Left forelimb (tissue), 1 donor: ENCODE measurements at regions not wholly inside any gene's neighbourhood (a gene's known extent, or its start where the extent isn't known, plus 50 kb on each side); places are given as distances from the start of the nearest gene placed in this dataset.

ENCODE experiments used
- DNase-seq: peaks from one replicate; pipeline ENCODE4 v3.0.0-alpha.2; 2018; ENCODE audit warnings: low spot score

GRCh38 chr12:111222027-111222414 is 146.9 kb downstream of the PHETA1 start:
- DNase-seq = no peak

GRCh38 chr12:111221062-111222026 is 147.6 kb downstream of the PHETA1 start:
- DNase-seq = no peak

- no peak for DNase-seq
Observed at GRCh38 chr12:111220363-111220762, 148.5 kb downstream of the PHETA1 start.

DNA sequence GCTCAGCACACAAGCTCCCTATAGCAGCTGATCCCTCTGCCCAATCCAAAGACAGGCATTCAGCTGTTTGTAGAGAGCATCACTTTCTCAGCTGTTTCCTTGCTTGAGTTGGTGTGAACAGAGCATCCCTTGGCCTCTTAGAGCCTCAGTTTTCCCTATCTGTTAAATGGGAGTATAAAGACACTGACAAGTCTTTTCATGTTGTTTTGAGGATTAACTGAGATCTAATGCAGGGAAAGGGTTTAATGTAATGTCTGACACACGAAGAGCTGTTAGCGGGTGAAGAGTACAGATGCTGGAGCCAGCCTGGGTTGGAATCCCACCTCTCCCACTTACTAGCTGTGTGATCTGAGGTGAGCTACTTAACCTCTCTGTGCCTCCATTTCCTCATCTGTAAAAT is 149.5 kb downstream of the PHETA1 start:
- DNase-seq = no peak

GRCh38 chr12:111218499-111218898 is 150.4 kb downstream of the PHETA1 start:
- DNase-seq = no peak

DNA sequence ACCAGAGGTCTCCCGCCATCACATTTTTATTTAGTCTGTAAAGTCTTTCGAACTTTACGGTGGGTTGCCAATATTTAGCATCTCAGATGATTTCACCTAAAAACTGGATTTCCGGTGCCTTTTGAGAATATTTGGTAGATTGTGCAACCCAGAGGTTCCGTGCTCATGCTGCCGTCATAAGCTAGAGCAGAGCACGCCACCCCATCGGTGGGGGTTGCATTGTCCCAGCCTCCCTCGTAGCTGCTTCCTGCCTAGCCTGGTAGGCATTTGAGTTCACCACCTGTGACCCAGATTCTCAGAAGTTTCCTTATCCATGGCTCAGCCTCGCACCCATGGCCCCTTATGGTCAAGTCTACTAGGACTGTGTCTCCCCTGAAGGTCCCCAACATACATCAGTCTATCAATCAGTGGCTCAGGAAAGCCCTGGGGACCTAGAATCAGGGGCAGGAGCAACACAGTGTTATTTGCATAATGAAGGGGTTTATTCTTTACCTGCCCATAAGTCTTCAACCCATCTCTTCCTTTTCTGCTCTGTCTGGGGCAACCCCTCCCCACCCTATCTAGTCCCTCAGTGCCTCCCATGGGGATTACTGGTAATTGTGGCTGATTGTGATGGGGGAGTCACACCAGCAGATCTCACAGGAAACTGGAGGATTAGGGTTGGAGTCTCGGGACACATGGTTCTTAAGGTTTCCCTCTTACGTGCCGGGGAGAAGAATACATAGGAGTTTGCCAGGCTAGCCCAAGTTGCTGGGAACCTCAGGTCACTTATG is 152.3 kb downstream of the PHETA1 start:
- no peak for DNase-seq

DNA sequence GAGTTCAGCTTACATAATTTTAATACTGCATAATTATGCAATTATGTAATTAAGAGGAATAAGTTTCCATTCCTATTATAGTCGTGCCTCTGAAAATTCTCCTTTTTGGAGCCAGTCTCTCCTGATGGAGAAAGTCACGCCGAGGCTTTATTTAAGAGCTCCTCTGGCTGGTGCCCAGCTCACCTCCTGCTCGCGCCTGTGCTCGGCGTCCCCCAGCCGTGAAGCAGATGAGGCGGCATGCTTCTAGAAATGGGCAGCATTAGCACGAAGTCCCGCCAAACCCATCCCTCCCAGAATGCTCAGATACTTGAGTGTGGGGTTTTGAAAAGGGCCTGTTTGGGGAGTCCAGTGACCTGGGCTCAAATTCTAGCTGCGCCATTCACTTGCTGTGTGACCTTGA is 153.0 kb downstream of the PHETA1 start:
- no peak for DNase-seq

GRCh38 chr12:111214401-111214800 is 154.5 kb downstream of the PHETA1 start:
- no peak for DNase-seq

- DNase-seq = no peak
Observed at GRCh38 chr12:111213561-111213960, 155.3 kb downstream of the PHETA1 start.

DNA sequence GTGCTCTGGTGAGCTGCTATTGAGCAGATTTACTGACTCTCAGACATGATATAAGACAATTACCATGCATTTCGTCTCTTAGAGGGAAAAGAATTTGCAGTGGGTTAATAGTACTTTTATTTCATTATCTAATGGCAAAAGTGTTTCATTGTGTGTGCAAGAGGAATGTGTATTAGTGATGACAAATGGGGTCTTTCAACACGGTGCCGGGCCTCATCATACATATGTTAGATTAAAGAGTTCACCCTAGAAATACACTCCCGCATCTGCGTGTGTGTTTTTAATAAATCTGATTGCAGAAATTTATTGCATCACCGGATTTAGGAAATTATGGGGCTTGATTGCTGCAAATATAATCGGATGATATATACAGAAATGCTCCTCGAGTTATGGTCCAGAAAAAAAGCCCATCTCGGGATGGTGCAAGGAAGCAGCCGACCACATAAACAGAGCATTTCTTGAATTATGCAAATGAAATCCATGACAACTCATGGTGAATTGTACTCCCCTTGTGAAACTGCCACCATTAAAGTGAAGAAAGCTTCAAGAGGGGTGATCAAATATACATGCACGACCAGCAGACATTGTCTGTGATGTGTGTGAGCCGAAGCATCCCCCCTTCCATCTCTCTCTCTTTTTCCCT is 156.0 kb downstream of the PHETA1 start:
- DNase-seq = no peak

DNA sequence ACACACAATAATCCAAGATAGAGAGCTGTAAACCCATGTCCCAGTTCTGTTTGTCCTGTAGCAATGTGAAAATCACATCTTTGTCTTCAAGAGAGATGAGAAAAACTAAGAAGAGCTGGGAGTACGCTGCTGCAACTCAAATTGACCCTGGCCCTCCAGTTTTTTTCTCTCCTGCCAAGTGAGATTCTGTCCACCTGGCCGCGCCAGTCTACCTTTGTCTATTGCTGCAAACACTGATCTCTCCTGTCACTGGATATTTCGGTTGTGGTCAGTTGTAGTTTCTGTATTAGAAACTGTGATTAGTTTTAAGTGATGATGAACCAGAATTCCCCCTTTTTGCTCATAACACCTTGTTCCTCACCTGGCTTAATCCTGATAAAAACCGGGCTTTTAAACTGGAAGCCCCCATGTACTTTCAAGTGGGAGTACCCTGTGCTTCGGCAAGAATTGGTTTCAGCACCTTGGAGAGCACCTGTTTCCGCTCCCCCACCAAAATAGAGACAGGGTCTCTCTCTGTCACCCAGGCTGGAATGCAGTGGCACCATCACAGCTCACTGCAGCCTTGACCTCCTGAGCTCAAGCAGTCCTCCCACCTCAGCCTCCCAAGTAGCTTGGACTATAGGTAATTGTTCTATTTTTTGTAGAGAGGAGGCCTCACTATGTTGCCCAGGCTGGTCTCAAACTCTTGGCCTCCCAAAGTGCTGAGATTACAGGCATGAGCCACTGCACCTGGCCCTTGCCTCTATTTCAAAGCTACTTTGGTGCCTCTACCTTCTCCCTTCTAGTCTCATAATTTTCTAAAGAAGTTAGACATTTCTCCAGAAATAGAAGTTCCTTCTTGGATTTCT is 156.8 kb downstream of the PHETA1 start:
- no peak for DNase-seq

GRCh38 chr12:111209811-111210210 is 159.1 kb downstream of the PHETA1 start:
- DNase-seq = no peak

- no peak for DNase-seq
Observed at GRCh38 chr12:111207761-111208160, 161.1 kb downstream of the PHETA1 start.

- no peak for DNase-seq
Observed at GRCh38 chr12:111204788-111205241, 164.1 kb downstream of the PHETA1 start.

- no peak for DNase-seq
Observed at GRCh38 chr12:111203969-111204368, 164.9 kb downstream of the PHETA1 start.

- no peak for DNase-seq
Observed at GRCh38 chr12:111203446-111203845, 165.4 kb downstream of the PHETA1 start.

DNA sequence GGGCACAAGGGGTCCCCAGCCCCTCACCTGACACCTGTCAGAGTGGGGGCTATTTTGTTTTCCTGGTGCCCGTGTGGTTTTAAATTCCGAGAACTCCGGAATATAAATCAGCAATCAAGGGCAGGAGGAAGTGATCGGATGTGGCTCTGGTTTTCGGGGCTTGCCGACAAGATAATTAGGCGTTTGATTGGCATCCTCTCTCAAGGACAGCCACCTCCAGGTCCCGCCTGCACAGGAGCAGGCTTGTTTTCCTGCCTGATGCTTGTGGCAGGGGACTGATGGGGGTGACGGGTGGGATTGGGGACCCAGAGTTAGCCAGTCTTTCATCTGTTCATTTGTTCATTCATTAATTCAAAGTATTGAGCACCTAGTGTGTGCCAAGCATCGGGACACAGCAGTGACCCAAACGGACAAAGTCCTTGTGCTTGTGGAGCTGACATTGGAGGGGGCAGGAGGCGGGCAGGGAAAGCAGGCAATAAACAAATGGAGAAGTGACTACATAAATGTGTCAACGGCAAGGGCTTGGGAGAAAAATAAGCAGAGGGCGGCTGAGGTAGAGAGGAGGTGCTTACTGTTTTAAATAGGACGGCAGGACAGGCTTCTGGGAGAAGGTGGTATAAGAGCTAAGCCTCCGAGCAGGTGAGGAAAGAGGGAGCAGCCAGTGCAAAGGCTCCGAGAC is 166.5 kb downstream of the PHETA1 start:
- no peak for DNase-seq

- no peak for DNase-seq
Observed at GRCh38 chr12:111201495-111202236, 167.2 kb downstream of the PHETA1 start.

GRCh38 chr12:111201036-111201435 is 167.9 kb downstream of the PHETA1 start:
- DNase-seq = no peak

DNA sequence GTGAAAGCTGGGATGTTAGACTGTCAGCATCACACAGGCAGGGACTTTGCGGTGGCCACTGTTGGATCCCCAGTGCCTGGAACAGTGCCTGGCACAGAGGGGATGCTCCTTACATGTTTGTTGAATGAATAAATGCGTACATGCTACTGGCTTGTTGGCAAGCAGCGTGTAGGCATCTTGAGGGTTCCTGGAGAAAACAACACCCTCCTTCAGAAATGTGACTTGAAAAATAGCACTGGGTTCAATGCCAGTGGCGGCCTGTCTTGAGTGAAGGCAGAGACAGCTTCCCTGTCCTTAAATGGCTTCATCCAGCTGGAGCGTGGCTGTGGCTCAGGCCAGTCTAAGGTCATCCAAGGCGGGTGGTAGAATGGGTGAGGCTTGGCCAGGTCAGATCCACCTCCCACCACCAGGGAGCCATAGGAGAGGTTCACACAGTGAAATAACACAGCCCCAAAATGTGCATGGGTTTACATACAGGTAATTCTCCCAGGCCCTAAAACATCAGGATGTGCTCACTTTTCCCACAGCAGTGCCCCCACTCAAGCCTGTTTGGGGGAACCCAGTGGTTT is 171.4 kb downstream of the PHETA1 start:
- no peak for DNase-seq
